Neural cell (in vitro differentiated cells): ENCODE measurements at regions not wholly inside any gene's neighbourhood (a gene's known extent, or its start where the extent isn't known, plus 50 kb on each side); places are given as distances from the start of the nearest gene placed in this dataset.

ENCODE experiments used
- H2AFZ ChIP-seq: fragments of 200-600, 300-800 bp; sonication (generic), shearing (Covaris generic); 2 replicates; pipeline ENCODE4 v1.6.0; 2014; ENCODE audit warnings: low read depth, mild to moderate bottlenecking, antibody characterized with exemption, low read length, moderate library complexity
- H3F3A ChIP-seq: fragments of 200-600 bp; shearing (Covaris generic); 2 replicates; pipeline ENCODE4 v1.6.1; 2016; ENCODE audit warnings: mild to moderate bottlenecking, moderate library complexity, mixed read lengths, antibody characterized with exemption, low read length; ENCODE audit not compliant: insufficient read depth, poor library complexity, severe bottlenecking
- H3K27ac ChIP-seq: fragments of 200-600, 300-800 bp; sonication (generic), shearing (Covaris generic); 2 replicates; pipeline ENCODE4 v1.5.1; 2014; ENCODE audit warnings: mild to moderate bottlenecking, low read length, moderate library complexity
- H3K27me3 ChIP-seq: fragments of 300-800, 200-600 bp; sonication (generic), shearing (Covaris generic); 2 replicates; pipeline ENCODE4 v1.6.0; 2014; ENCODE audit warnings: mild to moderate bottlenecking, low read depth, low read length, moderate library complexity; ENCODE audit not compliant: insufficient read depth
- H3K36me3 ChIP-seq: fragments of 300-800, 200-600 bp; sonication (generic), shearing (Covaris generic); 2 replicates; pipeline ENCODE4 v1.5.1; 2014; ENCODE audit warnings: mild to moderate bottlenecking, antibody characterized with exemption, low read length, moderate library complexity; ENCODE audit not compliant: insufficient read depth
- H3K4me2 ChIP-seq: fragments of 300-800, 200-600 bp; sonication (generic), shearing (Covaris generic); 2 replicates; pipeline ENCODE4 v1.6.0; 2014; ENCODE audit warnings: mild to moderate bottlenecking, low read length
- H3K4me3 ChIP-seq: fragments of 300-800, 200-600 bp; sonication (generic), shearing (Covaris generic); 2 replicates; pipeline ENCODE4 v1.5.1; 2014; ENCODE audit warnings: mild to moderate bottlenecking, low read length, moderate library complexity
- H3K79me2 ChIP-seq: fragments of 200-600 bp; shearing (Covaris generic); replicated peaks from 2 replicates; pipeline ENCODE4 v1.6.0; 2014; ENCODE audit warnings: mild to moderate bottlenecking, low read length, moderate library complexity; ENCODE audit not compliant: insufficient read depth
- H3K9ac ChIP-seq: fragments of 300-800, 200-600 bp; sonication (generic), shearing (Covaris generic); 2 replicates; pipeline ENCODE4 v1.6.1; 2016; ENCODE audit warnings: mild to moderate bottlenecking, low read length, mixed read lengths
- H3K9me2 ChIP-seq: fragments of 200-600 bp; shearing (Covaris generic); 2 replicates; pipeline ENCODE4 v1.6.1; 2016; ENCODE audit warnings: mild to moderate bottlenecking, low read length, mixed read lengths; ENCODE audit not compliant: insufficient read depth
- H3K9me3 ChIP-seq: fragments of 200-600, 300-800 bp; sonication (generic), shearing (Covaris generic); 2 replicates; pipeline ENCODE4 v1.6.1; 2016; ENCODE audit warnings: mild to moderate bottlenecking, mixed run types, low read length, moderate library complexity, mixed read lengths
- H4K20me1 ChIP-seq: fragments of 200-600 bp; shearing (Covaris generic); 2 replicates; pipeline ENCODE4 v1.6.1; 2016; ENCODE audit warnings: mild to moderate bottlenecking, mixed run types; ENCODE audit not compliant: insufficient read depth
- CTCF ChIP-seq: fragments of 450-650 bp; IDR thresholded peaks from 2 replicates; pipeline ENCODE4 v1.5.1; 2014; ENCODE audit warnings: antibody characterized with exemption, mild to moderate bottlenecking, moderate library complexity; ENCODE audit not compliant: poor library complexity, severe bottlenecking
- EP300 ChIP-seq: fragments of 450-650 bp; conservative IDR thresholded peaks from 2 replicates; pipeline ENCODE4 v1.6.1; 2014; ENCODE audit warnings: antibody characterized with exemption, mild to moderate bottlenecking, moderate library complexity; ENCODE audit not compliant: poor library complexity, severe bottlenecking
- EZH2 ChIP-seq: fragments of 200-600, 300-800 bp; shearing (Covaris generic), sonication (generic); IDR thresholded peaks from 2 replicates; pipeline ENCODE4 v1.6.1; 2014; ENCODE audit warnings: antibody characterized with exemption, low read length, borderline replicate concordance, mild to moderate bottlenecking; ENCODE audit not compliant: insufficient read depth, poor library complexity, severe bottlenecking
- MXI1 ChIP-seq: fragments of 450-650 bp; conservative IDR thresholded peaks from 2 replicates; pipeline ENCODE4 v1.6.1; 2014; ENCODE audit warnings: antibody characterized with exemption, mild to moderate bottlenecking; ENCODE audit not compliant: poor library complexity, severe bottlenecking
- POLR2AphosphoS5 ChIP-seq: IDR thresholded peaks from 2 replicates; pipeline ENCODE4 v1.6.1; 2012
- RAD21 ChIP-seq: fragments of 450-650 bp; conservative IDR thresholded peaks from 2 replicates; pipeline ENCODE4 v1.6.1; 2014; ENCODE audit warnings: antibody characterized with exemption, mild to moderate bottlenecking, moderate library complexity
- REST ChIP-seq: IDR thresholded peaks from 2 replicates; pipeline ENCODE4 v1.6.1; 2012; ENCODE audit warnings: borderline replicate concordance
- SMC3 ChIP-seq: fragments of 450-650 bp; conservative IDR thresholded peaks from 2 replicates; pipeline ENCODE4 v1.6.1; 2014; ENCODE audit warnings: antibody characterized with exemption, mild to moderate bottlenecking, moderate library complexity; ENCODE audit not compliant: poor library complexity
- TAF1 ChIP-seq: IDR thresholded peaks from 2 replicates; pipeline ENCODE4 v1.6.1; 2012; ENCODE audit warnings: low read depth

- no peak overlapping the region for H3K9ac ChIP-seq
- H3K9me3 ChIP-seq: no peaks in the 10 kb centered on the region
- TF ChIP-seq EZH2: no peak
- TF ChIP-seq EP300: no peak
- no peak for TF ChIP-seq MXI1
- no peak for TF ChIP-seq TAF1
- TF ChIP-seq SMC3: no peak
- no peak overlapping the region for H3K27ac ChIP-seq
- H3K27me3 ChIP-seq: no peaks in the 10 kb centered on the region
- H2AFZ ChIP-seq: no peak overlapping the region
- H3K4me2 ChIP-seq: no peak overlapping the region
- H4K20me1 ChIP-seq: no peaks in the 10 kb centered on the region
- H3K79me2 ChIP-seq: no peaks in the 10 kb centered on the region
- H3K36me3 ChIP-seq: no peaks in the 10 kb centered on the region
- no peak overlapping the region for H3K4me3 ChIP-seq
- H3K9me2 ChIP-seq: no peaks in the 10 kb centered on the region
- H3F3A ChIP-seq: no peaks in the 10 kb centered on the region
These were observed 154.1 kb upstream of the KLHL29 start for GRCh38 chr2:23230885-23231284.

GRCh38 chr2:23231865-23232264 lies 153.1 kb upstream of the KLHL29 start:
- TF ChIP-seq SMC3: no peak
- Histone ChIP-seq H3K9me2 (no peaks in the 10 kb centered on the region), H3K27ac (no peak overlapping the region), H3K4me2 (no peak overlapping the region), H3K79me2 (no peaks in the 10 kb centered on the region), H2AFZ (no peak overlapping the region), H3K9me3 (no peaks in the 10 kb centered on the region), H4K20me1 (no peaks in the 10 kb centered on the region), H3K27me3 (no peaks in the 10 kb centered on the region), H3K36me3 (no peaks in the 10 kb centered on the region), H3F3A (no peaks in the 10 kb centered on the region), H3K4me3 (no peak overlapping the region), H3K9ac (no peak overlapping the region)

DNA sequence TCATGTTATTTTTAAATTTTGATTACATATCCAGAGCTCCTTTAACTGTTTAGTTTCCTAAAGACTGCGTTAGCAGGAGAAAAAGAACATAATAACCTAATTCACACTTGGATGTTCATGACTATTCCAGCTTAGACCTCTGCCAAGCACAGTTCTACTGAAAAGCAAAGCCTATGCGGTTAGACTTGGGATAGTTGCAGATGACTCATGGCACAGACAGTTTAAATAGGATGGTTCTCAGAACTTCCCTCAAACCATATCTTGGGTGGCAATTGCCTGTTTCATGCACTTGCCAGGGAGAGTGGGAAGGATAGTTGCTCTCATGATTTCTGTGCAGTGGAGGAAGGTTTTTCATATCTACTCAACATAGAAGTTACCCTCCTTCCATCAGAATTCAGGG lies 149.7 kb upstream of the KLHL29 start:
- no peaks in the 10 kb centered on the region for H3K9me3 ChIP-seq
- no peaks in the 10 kb centered on the region for H3K79me2 ChIP-seq
- no peaks in the 10 kb centered on the region for H3K9me2 ChIP-seq
- H3K36me3 ChIP-seq: no peaks in the 10 kb centered on the region
- H3K27ac ChIP-seq: no peak overlapping the region
- TF ChIP-seq MXI1 (no peak), REST (no peak), CTCF (no peak), TAF1 (no peak), POLR2AphosphoS5 (no peak), RAD21 (no peak), EZH2 (no peak), EP300 (no peak)
- H4K20me1 ChIP-seq: no peaks in the 10 kb centered on the region
- H3K4me3 ChIP-seq: no peak overlapping the region
- no peaks in the 10 kb centered on the region for H3F3A ChIP-seq
- H2AFZ ChIP-seq: no peak overlapping the region
- no peak overlapping the region for H3K4me2 ChIP-seq
- H3K27me3 ChIP-seq: no peaks in the 10 kb centered on the region
- H3K9ac ChIP-seq: no peak overlapping the region
